RWPE1 (cell line): ENCODE measurements at regions not wholly inside any gene's neighbourhood (a gene's known extent, or its start where the extent isn't known, plus 50 kb on each side); places are given as distances from the start of the nearest gene placed in this dataset.

Experiments
- CTCF ChIA-PET: fragments of 350-600 bp; sonication (Branson Sonifier 250); formaldehyde crosslinking; extraction: SDS; loops from one replicate; lab custom pipeline; 2021; lab: Yijun Ruan, JAX
- POLR2A ChIA-PET: fragments of 400-600 bp; formaldehyde crosslinking; extraction: SDS; loops from one replicate; lab custom pipeline; 2020; ENCODE audit warnings: antibody characterized with exemption; ENCODE audit not compliant: low non-redundant PET; lab: Yijun Ruan, JAX
- DNase-seq: peaks from one replicate; pipeline ENCODE4 v3.0.0; 2012; ENCODE audit warnings: low spot score
- H3K27ac ChIP-seq: fragments of 450-650 bp; 2 replicates; pipeline ENCODE4 v1.5.1; 2017
- CTCF ChIP-seq: fragments of 450-650 bp; conservative IDR thresholded peaks from 2 replicates; pipeline ENCODE4 v1.5.1; 2017; ENCODE audit warnings: low read depth, mild to moderate bottlenecking

- ChIA-PET POLR2A (no interaction called here), CTCF (no interaction called here)
- no peak for DNase-seq
- no peak overlapping the region for H3K27ac ChIP-seq
- TF ChIP-seq CTCF: no peak
Observed at GRCh38 chr9:38285236-38285635, 107.3 kb upstream of the ALDH1B1 start.

- ChIA-PET CTCF (no interaction called here), POLR2A (no interaction called here)
- H3K27ac ChIP-seq: no peak overlapping the region
- no peak for TF ChIP-seq CTCF
- no peak for DNase-seq
Observed at GRCh38 chr9:38284588-38285051, 107.9 kb upstream of the ALDH1B1 start.

- TF ChIP-seq CTCF: no peak
Observed at GRCh38 chr9:38284039-38284575, 108.4 kb upstream of the ALDH1B1 start.

GRCh38 chr9:38282756-38283155, 109.7 kb upstream of the ALDH1B1 start:
- no peak for DNase-seq
- ChIA-PET POLR2A (no interaction called here), CTCF (no interaction called here)
- TF ChIP-seq CTCF: no peak
- H3K27ac ChIP-seq: no peak overlapping the region

More at GRCh38 chr9:38284039-38284575, 108.4 kb upstream of the ALDH1B1 start:
- no peak overlapping the region for H3K27ac ChIP-seq
- ChIA-PET POLR2A (no interaction called here), CTCF (interaction anchor here (0.5 kb wide), 1 partner anchor 740 kb away, joined by 3 read pairs; no protein-coding TSS in a partner anchor)
- no peak for DNase-seq

GRCh38 chr9:38281917-38282316, 110.6 kb upstream of the ALDH1B1 start:
- POLR2A ChIA-PET: no interaction called here
- CTCF ChIA-PET: interaction anchor here (0.6 kb wide), 1 partner anchor 141 kb away, joined by 3 read pairs; no protein-coding TSS in a partner anchor
- H3K27ac ChIP-seq: no peak overlapping the region
- DNase-seq: no peak
- TF ChIP-seq CTCF: no peak

- ChIA-PET POLR2A (no interaction called here), CTCF (interaction anchor here (0.6 kb wide), 1 partner anchor 141 kb away, joined by 3 read pairs; no protein-coding TSS in a partner anchor)
- no peak overlapping the region for H3K27ac ChIP-seq
- DNase-seq: no peak
- no peak for TF ChIP-seq CTCF
Observed at GRCh38 chr9:38281196-38281595, 111.3 kb upstream of the ALDH1B1 start.
